H1 (cell line): ENCODE measurements at regions not wholly inside any gene's neighbourhood (a gene's known extent, or its start where the extent isn't known, plus 50 kb on each side); places are given as distances from the start of the nearest gene placed in this dataset.
A peak's percentile ranks its signal among the peaks of the same experiment; 100 is the strongest.

ENCODE experiments used
- CTCF ChIA-PET: fragments of 300-600 bp; sonication (Branson Sonifier 250); formaldehyde crosslinking; loops from one replicate; lab custom pipeline; 2021; ENCODE audit not compliant: partially characterized antibody; lab: Charles Lee
- POLR2A ChIA-PET: fragments of 300-600 bp; sonication (Branson Sonifier 250); formaldehyde crosslinking; loops from one replicate; lab custom pipeline; 2021; ENCODE audit warnings: inconsistent platforms; ENCODE audit not compliant: partially characterized antibody; lab: Charles Lee
- DNase-seq, 2 experiments: peaks; one replicate each; pipeline versions ENCODE4 v3.0.0 to v3.0.0-alpha.2; 2010 to 2022; ENCODE audit warnings: low spot score in 2 of 2, low read depth in 1 of 2, mixed read lengths in 1 of 2
- FAIRE-seq: peaks from 2 replicates; lab custom pipeline; 2011; peaks lifted over from hg19 to GRCh38; lab: Jason Lieb, UNC
- H2AFZ ChIP-seq: 2 replicates; pipeline ENCODE4 v1.8.1; 2012; ENCODE audit warnings: low read length, inconsistent platforms
- H2AK5ac ChIP-seq: 2 replicates; pipeline ENCODE4 v1.6.1; 2013; ENCODE audit warnings: low read depth, low read length
- H2BK120ac ChIP-seq: replicated peaks from 2 replicates; pipeline ENCODE3; 2013; ENCODE audit warnings: low read depth, low read length, inconsistent platforms
- H2BK12ac ChIP-seq: 2 replicates; pipeline ENCODE4 v1.6.1; 2013; ENCODE audit warnings: low read depth, low read length
- H2BK15ac ChIP-seq: 2 replicates; pipeline ENCODE4 v1.6.1; 2013; ENCODE audit warnings: low read length
- H2BK20ac ChIP-seq: 2 replicates; pipeline ENCODE4 v1.6.1; 2013; ENCODE audit warnings: low read length
- H2BK5ac ChIP-seq: 2 replicates; pipeline ENCODE4 v1.6.1; 2013; ENCODE audit warnings: low read depth, low read length
- H3K14ac ChIP-seq: 2 replicates; pipeline ENCODE4 v1.6.1; 2013; ENCODE audit warnings: inconsistent platforms; ENCODE audit not compliant: insufficient read length
- H3K18ac ChIP-seq: 2 replicates; pipeline ENCODE4 v1.6.1; 2013; ENCODE audit warnings: low read length; ENCODE audit errors: extremely low read depth
- H3K23ac ChIP-seq: 2 replicates; pipeline ENCODE4 v1.6.1; 2013; ENCODE audit warnings: inconsistent platforms; ENCODE audit not compliant: insufficient read length
- H3K23me2 ChIP-seq: 2 replicates; pipeline ENCODE4 v1.6.1; 2013; ENCODE audit warnings: low read depth, low read length
- H3K27ac ChIP-seq: 2 replicates; pipeline ENCODE4 v1.6.1; 2011; ENCODE audit warnings: low read depth, low read length, inconsistent platforms
- H3K27me3 ChIP-seq, 4 experiments: replicated peaks in 1 of 4; 1 replicate in 1 of 4; 2 replicates in 3 of 4; pipeline versions ENCODE4 v1.6.1 to v1.8.1; 2011 to 2013; ENCODE audit warnings: low read length in 3 of 4, mild to moderate bottlenecking in 3 of 4, inconsistent platforms in 2 of 4, mixed read lengths in 2 of 4, moderate library complexity in 1 of 4; ENCODE audit not compliant: control insufficient read depth in 3 of 4, insufficient read depth in 3 of 4; ENCODE audit errors: extremely low read depth in 1 of 4
- H3K36me3 ChIP-seq, 4 experiments: 2 replicates each; pipeline versions ENCODE4 v1.6.1 to v1.8.1; 2011 to 2013; ENCODE audit warnings: mild to moderate bottlenecking in 4 of 4, low read length in 3 of 4, moderate library complexity in 2 of 4, control low read depth in 1 of 4, inconsistent platforms in 1 of 4; ENCODE audit not compliant: insufficient read depth in 4 of 4, control insufficient read depth in 2 of 4
- H3K4ac ChIP-seq: replicated peaks from 2 replicates; pipeline ENCODE3; 2013; ENCODE audit warnings: low read length, low read depth, mixed read lengths, inconsistent platforms; ENCODE audit not compliant: insufficient read length
- H3K4me1 ChIP-seq, 4 experiments: replicated peaks in 1 of 4; 1 replicate in 1 of 4; 2 replicates in 3 of 4; pipeline versions ENCODE4 v1.6.1 to v1.8.1; 2011 to 2013; ENCODE audit warnings: low read length in 3 of 4, inconsistent platforms in 2 of 4, mixed read lengths in 1 of 4; ENCODE audit not compliant: insufficient read depth in 4 of 4, control insufficient read depth in 3 of 4
- H3K4me2 ChIP-seq, 2 experiments: 2 replicates each; pipeline versions ENCODE4 v1.6.1 to v1.8.1; 2011 to 2013; ENCODE audit warnings: low read depth in 2 of 2, low read length in 2 of 2, control low read depth in 1 of 2, inconsistent platforms in 1 of 2, mild to moderate bottlenecking in 1 of 2; ENCODE audit not compliant: insufficient read depth in 1 of 2
- H3K4me3 ChIP-seq, 4 experiments: fragments of 200-600, 300-600 bp in 1 of 4; sonication (generic), shearing (Covaris generic), sonication (Bioruptor Twin) in 1 of 4; 2 replicates each; pipeline versions ENCODE4 v1.5.1 to v1.8.1; 2011 to 2016; ENCODE audit warnings: low read length in 4 of 4, low read depth in 3 of 4, control low read depth in 2 of 4, inconsistent platforms in 2 of 4, mild to moderate bottlenecking in 2 of 4, mixed read lengths in 1 of 4, moderate library complexity in 1 of 4; ENCODE audit not compliant: insufficient read depth in 2 of 4; ENCODE audit errors: extremely low read depth in 1 of 4
- H3K56ac ChIP-seq: replicated peaks from 2 replicates; pipeline ENCODE3; 2013; ENCODE audit warnings: low read depth, mild to moderate bottlenecking, mixed read lengths, low read length, inconsistent platforms; ENCODE audit not compliant: insufficient read length
- H3K79me1 ChIP-seq: 2 replicates; pipeline ENCODE4 v1.6.1; 2013; ENCODE audit warnings: low read depth, low read length, control low read depth
- H3K79me2 ChIP-seq, 2 experiments: 2 replicates each; pipeline versions ENCODE4 v1.6.1 to v1.8.1; 2012 to 2013; ENCODE audit warnings: low read length in 2 of 2, mild to moderate bottlenecking in 2 of 2, inconsistent platforms in 1 of 2; ENCODE audit not compliant: insufficient read depth in 2 of 2, control insufficient read depth in 1 of 2
- H3K9ac ChIP-seq, 4 experiments: replicated peaks in 1 of 4; 1 replicate in 1 of 4; 2 replicates in 3 of 4; pipeline versions ENCODE4 v1.6.1 to v1.8.1; 2011 to 2013; ENCODE audit warnings: low read depth in 3 of 4, low read length in 3 of 4, control low read depth in 2 of 4, mild to moderate bottlenecking in 2 of 4, moderate library complexity in 2 of 4, inconsistent platforms in 1 of 4; ENCODE audit errors: extremely low read depth in 1 of 4
- H3K9me3 ChIP-seq, 2 experiments: 2 replicates each; pipeline versions ENCODE4 v1.6.1 to v1.8.1; 2012 to 2013; ENCODE audit warnings: mild to moderate bottlenecking in 2 of 2, moderate library complexity in 2 of 2, control low read depth in 1 of 2, inconsistent platforms in 1 of 2, low read depth in 1 of 2, low read length in 1 of 2, mixed read lengths in 1 of 2; ENCODE audit not compliant: insufficient read depth in 2 of 2
- H4K20me1 ChIP-seq, 2 experiments: replicated peaks in 1 of 2; 2 replicates each; pipeline versions ENCODE3 to v1.8.1; 2011 to 2013; ENCODE audit warnings: inconsistent platforms in 2 of 2, low read length in 2 of 2, mild to moderate bottlenecking in 1 of 2; ENCODE audit not compliant: insufficient read depth in 2 of 2, control insufficient read depth in 1 of 2
- H4K5ac ChIP-seq: 2 replicates; pipeline ENCODE4 v1.6.1; 2013; ENCODE audit warnings: low read length, low read depth, mixed read lengths, inconsistent platforms; ENCODE audit not compliant: insufficient read length
- H4K8ac ChIP-seq: 2 replicates; pipeline ENCODE4 v1.8.0; 2013; ENCODE audit warnings: mild to moderate bottlenecking, moderate library complexity, low read length, inconsistent platforms; ENCODE audit not compliant: insufficient read depth; ENCODE audit errors: extremely low read depth
- H4K91ac ChIP-seq: replicated peaks from 2 replicates; pipeline ENCODE3; 2013; ENCODE audit warnings: low read length, mixed read lengths, inconsistent platforms; ENCODE audit not compliant: insufficient read length
- CHD1 ChIP-seq: IDR thresholded peaks from 2 replicates; pipeline ENCODE4 v1.6.1; 2012; ENCODE audit warnings: low read depth, low read length, improper control_type of control experiment
- EP300 ChIP-seq, 2 experiments: IDR thresholded peaks; 1 replicate in 1 of 2; 2 replicates in 1 of 2; pipeline ENCODE4 v1.6.1; 2011 to 2012; ENCODE audit warnings: low read depth in 2 of 2, low read length in 2 of 2, mild to moderate bottlenecking in 2 of 2, borderline replicate concordance in 1 of 2, inconsistent platforms in 1 of 2, moderate library complexity in 1 of 2
- JUND ChIP-seq: IDR thresholded peaks from 2 replicates; pipeline ENCODE4 v1.6.1; 2011; ENCODE audit warnings: mild to moderate bottlenecking, improper control_type of control experiment, low read length
- NRF1 ChIP-seq: IDR thresholded peaks from 2 replicates; pipeline ENCODE4 v1.6.1; 2011; ENCODE audit warnings: mild to moderate bottlenecking, low read depth, low read length, improper control_type of control experiment
- POLR2A ChIP-seq, 2 experiments: IDR thresholded peaks; 1 replicate in 1 of 2; 2 replicates in 1 of 2; pipeline ENCODE4 v1.6.1; 2011; ENCODE audit warnings: low read depth in 2 of 2, low read length in 2 of 2, mild to moderate bottlenecking in 2 of 2; ENCODE audit errors: control extremely low read depth in 1 of 2
- RAD21 ChIP-seq, 2 experiments: IDR thresholded peaks in 1 of 2; conservative IDR thresholded peaks in 1 of 2; 2 replicates each; pipeline ENCODE4 v1.6.1; 2011; ENCODE audit warnings: low read depth in 2 of 2, low read length in 2 of 2, improper control_type of control experiment in 1 of 2, inconsistent platforms in 1 of 2, mild to moderate bottlenecking in 1 of 2, moderate library complexity in 1 of 2
- SP1 ChIP-seq: IDR thresholded peaks from 2 replicates; pipeline ENCODE4 v1.6.1; 2011; ENCODE audit warnings: low read depth, low read length
- SP2 ChIP-seq: IDR thresholded peaks from 2 replicates; pipeline ENCODE4 v1.6.1; 2012; ENCODE audit warnings: mild to moderate bottlenecking, low read length, inconsistent platforms
- SRF ChIP-seq: IDR thresholded peaks from 2 replicates; pipeline ENCODE4 v1.6.1; 2011; ENCODE audit warnings: mild to moderate bottlenecking, low read depth, low read length, moderate library complexity
- TEAD4 ChIP-seq: IDR thresholded peaks from 2 replicates; pipeline ENCODE4 v1.6.1; 2012; ENCODE audit warnings: low read depth, low read length, inconsistent platforms, mixed read lengths
- TF ChIP-seq, protein P1 (sequence below): IDR thresholded peaks from 2 replicates; pipeline ENCODE4 v1.6.1; 2011; ENCODE audit warnings: low read length, improper control_type of control experiment

DNA sequence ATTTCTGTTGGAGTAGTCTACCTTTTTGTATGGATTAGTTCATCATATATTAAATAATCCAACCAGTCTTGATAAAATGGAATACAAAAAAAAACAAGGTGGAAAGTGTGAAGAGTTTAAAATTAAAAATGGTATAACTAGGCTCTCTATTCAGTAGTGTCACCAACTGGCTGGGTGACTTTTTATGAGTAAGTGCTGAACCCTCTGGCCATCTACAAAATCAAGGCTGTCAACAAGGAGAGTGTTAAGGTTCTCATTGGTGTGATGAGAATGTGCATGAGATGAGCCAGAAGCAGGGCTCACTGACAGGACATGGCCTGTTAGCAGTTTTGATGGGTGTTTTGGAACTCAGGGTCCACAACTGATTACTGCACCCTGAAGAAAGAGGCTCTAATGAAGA lies 343.2 kb downstream of the AASDHPPT start:
- Histone ChIP-seq H2BK20ac (no peak overlapping the region), H3K79me2 (no peaks in the 10 kb centered on the region), H3K23ac (no peak overlapping the region), H3K18ac (no peak overlapping the region), H3K79me1 (no peaks in the 10 kb centered on the region), H3K27me3 (no peaks in the 10 kb centered on the region), H3K56ac (no peak overlapping the region), H3K4ac (no peak overlapping the region), H2BK120ac (no peak overlapping the region), H4K20me1 (no peaks in the 10 kb centered on the region), H2AK5ac (no peak overlapping the region), H3K36me3 (no peaks in the 10 kb centered on the region), H3K27ac (no peak overlapping the region), H3K4me2 (no peak overlapping the region), H4K5ac (no peak overlapping the region), H2BK12ac (peak overlapping the region; percentile 62; the same call in 1 of the 2 replicates), H2BK5ac (no peak overlapping the region), H2BK15ac (no peak overlapping the region), H2AFZ (no peak overlapping the region), H3K23me2 (0 out of 2 replicates have a peak, but pooled peaks cover 1% of the 10 kb centered on the region), H3K4me3 (no peak overlapping the region), H4K8ac (no peak overlapping the region), H3K9ac (no peak overlapping the region), H4K91ac (no peak overlapping the region), H3K9me3 (no peaks in the 10 kb centered on the region), H3K4me1 (peaks cover 0 to 3% (median 0%) of the 10 kb centered on the region in 4 experiments; a peak in 1 of 7 replicates), H3K14ac (no peak overlapping the region)
- FAIRE-seq (no peak), DNase-seq (no peak)
- ChIA-PET CTCF (no interaction called here), POLR2A (no interaction called here)
- no peak for TF ChIP-seq CHD1
- no peak for TF ChIP-seq EP300 (IDR thresholded peaks at IDR 0.05; ENCODE audit: borderline replicate concordance in 1 of 2, low read depth in 2 of 2, low read length in 2 of 2)
- no peak for TF ChIP-seq SRF
- TF ChIP-seq POLR2A (IDR thresholded peaks at IDR 0.05; ENCODE audit: control extremely low read depth in 1 of 2, low read depth in 2 of 2, low read length in 2 of 2): no peak
- no peak for TF ChIP-seq SP2
- TF ChIP-seq TEAD4: no peak
- TF ChIP-seq RAD21 (IDR thresholded peaks at IDR 0.05 in 1 of 2, conservative IDR thresholded peaks at IDR 0.05 in 1 of 2; ENCODE audit: low read depth in 2 of 2, low read length in 2 of 2): no peak
- no peak for TF ChIP-seq SP1
- TF ChIP-seq NRF1: no peak
- TF ChIP-seq, protein P1, sequence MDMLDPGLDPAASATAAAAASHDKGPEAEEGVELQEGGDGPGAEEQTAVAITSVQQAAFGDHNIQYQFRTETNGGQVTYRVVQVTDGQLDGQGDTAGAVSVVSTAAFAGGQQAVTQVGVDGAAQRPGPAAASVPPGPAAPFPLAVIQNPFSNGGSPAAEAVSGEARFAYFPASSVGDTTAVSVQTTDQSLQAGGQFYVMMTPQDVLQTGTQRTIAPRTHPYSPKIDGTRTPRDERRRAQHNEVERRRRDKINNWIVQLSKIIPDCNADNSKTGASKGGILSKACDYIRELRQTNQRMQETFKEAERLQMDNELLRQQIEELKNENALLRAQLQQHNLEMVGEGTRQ: no peak
- no peak for TF ChIP-seq JUND
